ENCODE measurements at regions not wholly inside any gene's neighbourhood (a gene's known extent, or its start where the extent isn't known, plus 50 kb on each side); places are given as distances from the start of the nearest gene placed in this dataset.
"Not testable (repeated sequence)": the region's sequence is repeated elsewhere in the genome, so short reads cannot be mapped to it uniquely, and the experiment has no call there.

- Mint-ChIP-seq H3K27ac (no peak overlapping the region), H3K36me3 (ENCODE audit: low read depth) (no peaks in the 10 kb centered on the region), H3K9me3 (peaks cover 5% of the 10 kb centered on the region), H3K27me3 (ENCODE audit: low read depth, poor library complexity) (peaks cover 13% of the 10 kb centered on the region), H3K4me1 (peaks cover 23% of the 10 kb centered on the region), H3K4me3 (no peak overlapping the region)
- DNase-seq = no peak
- no peak for TF ChIP-seq CTCF (IDR thresholded peaks at IDR 0.05)
Observed at GRCh38 chr17:77558846-77559626, 399.5 kb upstream of the TNRC6C start.

GRCh38 chr17:77560381-77560780 lies 398.1 kb upstream of the TNRC6C start:
- H3K4me1 Mint-ChIP-seq = peaks cover 17% of the 10 kb centered on the region

GRCh38 chr17:77560841-77561240 lies 397.7 kb upstream of the TNRC6C start:
- peaks cover 9% of the 10 kb centered on the region for H3K9me3 Mint-ChIP-seq
- no peaks in the 10 kb centered on the region for H3K36me3 Mint-ChIP-seq (ENCODE audit: low read depth)
- H3K4me3 Mint-ChIP-seq = no peak overlapping the region
- no peak for DNase-seq
- TF ChIP-seq CTCF (IDR thresholded peaks at IDR 0.05) = no peak
- H3K27me3 Mint-ChIP-seq (ENCODE audit: low read depth, poor library complexity) = peaks cover 20% of the 10 kb centered on the region
- H3K27ac Mint-ChIP-seq = no peak overlapping the region
- H3K4me1 Mint-ChIP-seq = peaks cover 15% of the 10 kb centered on the region

More at GRCh38 chr17:77560381-77560780, 398.1 kb upstream of the TNRC6C start:
- DNase-seq = no peak
- Mint-ChIP-seq H3K4me3 (no peak overlapping the region), H3K9me3 (peaks cover 9% of the 10 kb centered on the region), H3K27ac (no peak overlapping the region), H3K36me3 (ENCODE audit: low read depth) (no peaks in the 10 kb centered on the region), H3K27me3 (ENCODE audit: low read depth, poor library complexity) (peaks cover 20% of the 10 kb centered on the region)
- no peak for TF ChIP-seq CTCF (IDR thresholded peaks at IDR 0.05)

- H3K9me3 Mint-ChIP-seq = not testable (repeated sequence)
Observed at GRCh38 chr17:77562361-77562760, 396.1 kb upstream of the TNRC6C start.

GRCh38 chr17:77563439-77564102 lies 394.9 kb upstream of the TNRC6C start:
- Mint-ChIP-seq H3K27ac (peak overlapping the region; percentile 57), H3K36me3 (ENCODE audit: low read depth) (no peaks in the 10 kb centered on the region), H3K27me3 (ENCODE audit: low read depth, poor library complexity) (peaks cover 24% of the 10 kb centered on the region), H3K4me1 (peaks cover 5% of the 10 kb centered on the region), H3K4me3 (no peak overlapping the region), H3K9me3 (peaks cover 9% of the 10 kb centered on the region)
- no peak for DNase-seq
- TF ChIP-seq CTCF (IDR thresholded peaks at IDR 0.05) = no peak

More at GRCh38 chr17:77562361-77562760, 396.1 kb upstream of the TNRC6C start:
- H3K36me3 Mint-ChIP-seq (ENCODE audit: low read depth); H3K4me1 Mint-ChIP-seq; DNase-seq; H3K4me3 Mint-ChIP-seq; H3K27ac Mint-ChIP-seq: not testable (repeated sequence)
- H3K27me3 Mint-ChIP-seq (ENCODE audit: low read depth, poor library complexity) = peaks cover 26% of the 10 kb centered on the region

DNA sequence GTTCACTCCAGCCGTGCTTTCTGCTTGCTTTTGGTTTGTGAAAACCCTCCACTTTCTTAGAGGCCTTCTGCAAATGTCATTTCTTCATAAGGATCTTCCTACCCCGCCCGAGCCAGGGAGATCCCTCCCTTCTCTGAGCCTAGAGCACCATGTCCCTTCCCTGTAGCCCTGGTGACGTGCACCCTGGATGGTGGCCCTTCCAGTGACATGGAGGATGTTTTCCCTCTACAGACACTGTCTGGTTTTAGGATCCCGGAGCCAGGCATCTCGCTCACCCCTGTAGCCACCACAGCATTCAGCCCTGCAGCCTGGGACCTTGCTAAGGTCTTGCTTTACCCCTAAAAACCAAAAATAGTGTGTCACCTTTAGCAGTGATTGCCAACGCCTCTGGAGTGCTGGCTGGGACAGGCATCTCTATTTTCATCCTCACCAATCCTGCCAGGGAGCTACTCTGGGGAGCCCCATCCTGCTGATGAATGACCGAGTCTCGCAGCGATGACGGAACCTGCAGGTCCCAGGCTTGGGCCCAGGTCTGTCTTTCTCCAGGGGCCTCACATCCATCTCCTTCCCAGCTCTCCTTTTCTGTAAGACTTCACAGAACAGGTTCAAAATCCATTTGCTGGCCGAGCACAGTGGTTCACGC lies 394.1 kb upstream of the TNRC6C start:
- Mint-ChIP-seq H3K27ac (no peak overlapping the region), H3K4me1 (peaks cover 5% of the 10 kb centered on the region), H3K9me3 (peaks cover 9% of the 10 kb centered on the region), H3K27me3 (ENCODE audit: low read depth, poor library complexity) (peaks cover 29% of the 10 kb centered on the region), H3K4me3 (no peak overlapping the region), H3K36me3 (ENCODE audit: low read depth) (no peaks in the 10 kb centered on the region)
- no peak for TF ChIP-seq CTCF (IDR thresholded peaks at IDR 0.05)
- no peak for DNase-seq
